Naive B cell (primary cell): ENCODE measurements at regions not wholly inside any gene's neighbourhood (a gene's known extent, or its start where the extent isn't known, plus 50 kb on each side); places are given as distances from the start of the nearest gene placed in this dataset.

ENCODE experiments used
- ATAC-seq, 2 donors: fragments of 150-1000 bp; cut with Tn5 transposase; 2 replicates each; pipeline ENCODE4 v1.10.0; 2021; ENCODE audit warnings: low read depth in 2 of 2, mild to moderate bottlenecking in 2 of 2, moderate library complexity in 2 of 2
- DNase-seq: peaks from one replicate; pipeline ENCODE4 v3.0.0; 2022
- H3K27ac Mint-ChIP-seq, 6 donors: one replicate each; pipeline ENCODE4 v1.8.0; 2020 to 2022; ENCODE audit warnings: mild to moderate bottlenecking in 6 of 6, mixed read lengths in 6 of 6, moderate library complexity in 5 of 6, inconsistent platforms in 2 of 6
- H3K27me3 Mint-ChIP-seq, 3 donors: one replicate each; pipeline ENCODE4 v1.8.0; 2021 to 2022; ENCODE audit warnings: mixed read lengths in 3 of 3, mild to moderate bottlenecking in 1 of 3
- H3K36me3 Mint-ChIP-seq, 2 donors: one replicate each; pipeline ENCODE4 v1.8.0; 2020 to 2022; ENCODE audit warnings: mixed read lengths in 2 of 2, inconsistent platforms in 1 of 2, mild to moderate bottlenecking in 1 of 2
- H3K4me1 Mint-ChIP-seq, 3 donors: one replicate each; pipeline ENCODE4 v1.8.0; 2020 to 2022; ENCODE audit warnings: mixed read lengths in 3 of 3, inconsistent platforms in 1 of 3, mild to moderate bottlenecking in 1 of 3, moderate library complexity in 1 of 3
- H3K4me3 Mint-ChIP-seq, 8 donors: one replicate each; pipeline ENCODE4 v1.8.0; 2020 to 2022; ENCODE audit warnings: mild to moderate bottlenecking in 8 of 8, mixed read lengths in 8 of 8, moderate library complexity in 8 of 8, inconsistent platforms in 2 of 8
- H3K9me3 Mint-ChIP-seq, 7 donors: one replicate each; pipeline ENCODE4 v1.8.0; 2020 to 2022; ENCODE audit warnings: mixed read lengths in 7 of 7, mild to moderate bottlenecking in 5 of 7, inconsistent platforms in 2 of 7, moderate library complexity in 1 of 7

DNA sequence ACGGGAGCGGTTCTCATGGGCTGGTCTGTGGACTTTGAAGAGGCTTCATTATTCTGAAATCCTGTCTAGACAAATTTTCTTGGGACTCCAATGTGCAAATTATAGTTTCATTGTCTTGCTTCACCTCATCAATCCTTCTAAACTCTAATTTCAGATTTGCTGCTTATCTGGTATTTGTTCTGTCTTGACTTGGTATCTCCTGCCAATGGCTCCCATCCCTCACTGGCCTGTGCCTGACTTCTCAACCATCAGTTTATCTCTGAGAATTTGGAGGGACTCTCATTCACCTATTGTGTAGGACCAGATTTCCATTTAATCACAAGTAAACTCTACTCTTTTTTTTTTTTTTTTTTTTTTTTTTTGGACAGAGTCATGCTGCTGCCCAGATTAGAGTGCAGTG lies 960.2 kb upstream of the NR2F2 start:
- Mint-ChIP-seq H3K4me1 (no peaks in the 10 kb centered on the region), H3K27me3 (no peaks in the 10 kb centered on the region), H3K36me3 (no peaks in the 10 kb centered on the region), H3K9me3 (peaks cover 0 to 7% (median 0%) of the 10 kb centered on the region in 7 donors), H3K27ac (no peak overlapping the region), H3K4me3 (no peak overlapping the region)
- DNase-seq: no peak
- ATAC-seq: no peak

DNA sequence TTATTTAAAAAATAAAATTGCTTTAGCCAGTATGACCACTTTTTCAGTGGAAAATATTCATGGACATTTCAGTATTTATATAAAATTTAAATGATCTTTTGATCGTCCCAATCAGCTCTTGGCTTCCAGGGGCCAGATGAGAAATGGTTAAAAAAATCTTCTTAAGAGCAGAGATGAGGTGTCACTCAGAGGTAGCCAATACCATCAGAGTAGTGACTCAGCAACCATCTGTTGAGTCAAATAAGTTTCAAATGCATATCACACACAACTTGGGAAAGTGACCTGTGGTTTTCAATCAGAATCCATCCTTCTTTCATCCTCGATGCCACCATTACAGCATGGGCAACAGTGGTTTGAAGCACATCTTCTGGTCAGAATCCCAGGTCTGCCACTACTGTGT lies 958.8 kb upstream of the NR2F2 start:
- H3K4me3 Mint-ChIP-seq: no peak overlapping the region
- H3K9me3 Mint-ChIP-seq: peaks cover 0 to 8% (median 0%) of the 10 kb centered on the region in 7 donors
- H3K4me1 Mint-ChIP-seq: no peaks in the 10 kb centered on the region
- ATAC-seq (no peak), DNase-seq (no peak)
- no peaks in the 10 kb centered on the region for H3K27me3 Mint-ChIP-seq
- H3K36me3 Mint-ChIP-seq: no peaks in the 10 kb centered on the region
- H3K27ac Mint-ChIP-seq: no peak overlapping the region

DNA sequence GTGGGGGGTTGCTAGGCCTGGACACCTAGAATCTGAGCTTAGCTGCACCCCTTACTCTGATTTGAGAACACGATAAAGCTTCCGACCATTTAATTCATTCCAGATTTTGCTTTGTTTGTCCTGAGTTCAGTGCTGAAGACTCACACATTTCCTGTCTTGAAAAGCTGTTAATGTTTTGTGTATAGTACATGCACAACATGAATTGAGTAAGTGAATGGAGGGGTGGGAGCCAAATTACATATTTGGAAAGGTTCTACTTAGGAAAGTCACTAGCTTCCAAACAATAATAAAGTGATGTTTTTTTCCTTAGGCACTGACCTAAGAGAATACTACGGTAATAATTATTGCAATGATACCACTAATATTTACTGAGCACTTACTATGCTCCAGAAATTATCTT lies 955.2 kb upstream of the NR2F2 start:
- DNase-seq (no peak), ATAC-seq (no peak)
- H3K4me3 Mint-ChIP-seq: no peak overlapping the region
- no peak overlapping the region for H3K27ac Mint-ChIP-seq
- no peaks in the 10 kb centered on the region for H3K27me3 Mint-ChIP-seq
- no peaks in the 10 kb centered on the region for H3K36me3 Mint-ChIP-seq
- H3K4me1 Mint-ChIP-seq: no peaks in the 10 kb centered on the region
- H3K9me3 Mint-ChIP-seq: peaks cover 0 to 4% (median 0%) of the 10 kb centered on the region in 7 donors

DNA sequence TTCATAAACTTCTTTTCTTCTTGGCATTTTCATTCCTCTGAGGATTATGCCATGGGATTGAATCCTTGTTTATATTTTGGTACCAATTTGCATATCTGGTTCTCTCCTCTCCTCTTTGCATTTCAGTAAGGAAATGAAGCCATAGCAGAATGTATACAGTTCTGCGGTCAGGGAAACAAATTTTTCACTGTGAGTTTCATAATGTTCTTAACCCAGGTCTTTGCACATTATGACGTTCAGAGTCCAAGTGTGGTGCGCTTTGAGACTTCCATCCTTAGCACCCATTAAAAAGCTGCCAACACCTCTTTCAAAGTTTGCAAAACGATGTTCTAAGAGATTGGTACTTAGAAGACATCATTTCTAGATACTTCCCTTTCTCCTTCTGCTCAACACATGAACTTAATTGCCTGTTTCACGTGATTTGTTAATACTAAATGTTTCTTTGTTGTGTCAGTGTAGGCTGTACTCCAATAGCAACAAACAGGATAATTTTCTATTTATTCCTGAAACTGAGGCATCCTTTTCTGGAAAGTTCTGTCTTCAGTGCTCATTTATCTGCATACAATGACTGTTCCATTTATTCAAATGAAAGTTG lies 953.1 kb upstream of the NR2F2 start:
- Mint-ChIP-seq H3K9me3 (peaks cover 0 to 4% (median 0%) of the 10 kb centered on the region in 7 donors), H3K36me3 (no peaks in the 10 kb centered on the region), H3K4me1 (no peaks in the 10 kb centered on the region), H3K4me3 (no peak overlapping the region), H3K27ac (no peak overlapping the region), H3K27me3 (no peaks in the 10 kb centered on the region)
- no peak for ATAC-seq
- DNase-seq: no peak

DNA sequence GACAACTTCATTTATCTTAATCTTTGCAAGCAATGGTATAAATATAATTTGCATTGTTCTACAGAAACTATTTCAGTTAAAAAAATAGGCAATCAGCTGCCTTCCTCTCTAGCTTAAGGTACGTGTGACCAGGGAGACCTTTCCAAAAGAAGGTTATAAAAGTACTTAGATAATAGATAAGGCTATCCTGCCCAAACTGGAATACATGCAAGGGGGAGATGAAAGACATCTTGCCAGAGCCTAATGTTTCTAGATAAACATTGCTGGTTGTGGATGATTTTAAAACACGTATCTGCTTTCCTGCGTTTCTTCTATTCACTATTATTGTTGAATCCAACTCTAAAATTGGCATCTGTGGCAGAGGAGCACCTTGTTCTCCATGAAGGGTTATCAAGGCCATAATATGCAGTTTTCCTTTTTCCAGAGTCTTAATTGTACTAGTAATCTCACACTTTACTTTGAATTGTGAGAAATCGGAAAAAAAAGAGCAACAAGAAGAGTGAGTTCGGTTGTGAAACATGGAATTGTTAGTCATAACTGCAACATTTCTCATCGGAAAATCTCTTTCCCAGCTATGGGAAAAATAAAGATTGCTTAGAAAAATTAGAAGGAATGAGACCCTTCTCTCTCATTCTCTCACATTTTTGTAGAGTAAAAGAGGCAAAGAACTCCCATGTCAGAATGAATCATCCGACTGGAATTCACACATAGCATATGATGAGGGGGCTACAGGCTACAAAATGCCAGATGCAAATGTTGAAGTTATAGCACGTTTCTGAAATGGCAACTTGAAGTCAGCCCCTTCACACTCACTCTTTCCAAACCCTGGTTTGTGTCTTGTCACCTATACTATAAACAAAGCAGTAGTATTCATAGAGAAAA lies 936.1 kb upstream of the NR2F2 start:
- peaks cover 5 to 8% of the 10 kb centered on the region in 2 donors for H3K36me3 Mint-ChIP-seq
- no peak overlapping the region for H3K4me3 Mint-ChIP-seq
- no peaks in the 10 kb centered on the region for H3K4me1 Mint-ChIP-seq
- H3K9me3 Mint-ChIP-seq: peaks cover 5 to 26% (median 6%) of the 10 kb centered on the region in 7 donors
- ATAC-seq (no peak), DNase-seq (no peak)
- H3K27me3 Mint-ChIP-seq: no peaks in the 10 kb centered on the region
- H3K27ac Mint-ChIP-seq: no peak overlapping the region

DNA sequence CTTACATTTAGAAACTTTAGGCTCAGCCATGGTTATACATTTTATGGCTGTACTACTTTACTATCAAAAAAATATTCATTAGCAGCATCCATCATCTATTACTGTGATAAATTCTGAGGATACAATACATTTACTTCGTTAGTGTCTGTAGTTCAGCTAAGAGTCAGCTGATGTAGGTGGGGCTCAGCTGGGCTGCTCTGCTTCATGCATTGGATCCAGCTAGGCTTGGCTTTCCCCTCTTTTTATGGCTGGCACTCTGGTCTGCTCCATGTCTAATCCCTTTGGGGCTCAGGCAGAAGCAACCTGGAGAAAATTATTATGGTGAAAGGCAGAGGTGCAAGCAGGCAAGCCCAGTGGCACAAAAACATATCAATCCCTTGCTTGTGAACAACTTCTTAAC lies 930.1 kb upstream of the NR2F2 start:
- H3K9me3 Mint-ChIP-seq: peaks cover 0 to 5% (median 0%) of the 10 kb centered on the region in 7 donors
- no peaks in the 10 kb centered on the region for H3K4me1 Mint-ChIP-seq
- no peak overlapping the region for H3K4me3 Mint-ChIP-seq
- ATAC-seq (no peak), DNase-seq (no peak)
- H3K36me3 Mint-ChIP-seq: no peaks in the 10 kb centered on the region
- H3K27me3 Mint-ChIP-seq: no peaks in the 10 kb centered on the region
- H3K27ac Mint-ChIP-seq: no peak overlapping the region

DNA sequence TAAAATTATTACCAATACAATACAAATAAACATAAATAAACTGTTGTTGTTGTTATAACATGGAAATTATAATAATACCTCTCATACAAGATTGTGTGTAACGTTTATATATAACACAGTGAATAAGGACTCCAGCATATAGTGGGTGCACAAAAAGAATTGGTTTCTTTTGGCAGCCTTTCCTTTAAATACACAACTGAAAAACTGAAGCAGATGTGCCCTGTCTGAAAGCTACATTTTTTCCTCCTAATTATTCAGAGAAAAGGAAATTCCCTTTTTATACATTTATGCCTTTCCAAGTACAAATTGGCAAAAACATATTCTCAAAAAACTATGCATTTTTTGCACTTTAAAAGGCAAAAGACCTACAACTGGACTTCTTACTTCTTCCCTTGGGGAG lies 928.9 kb upstream of the NR2F2 start:
- no peaks in the 10 kb centered on the region for H3K27me3 Mint-ChIP-seq
- no peaks in the 10 kb centered on the region for H3K4me1 Mint-ChIP-seq
- H3K4me3 Mint-ChIP-seq: no peak overlapping the region
- DNase-seq (no peak), ATAC-seq (no peak)
- H3K27ac Mint-ChIP-seq: no peak overlapping the region
- peaks cover 0 to 5% (median 0%) of the 10 kb centered on the region in 7 donors for H3K9me3 Mint-ChIP-seq
- no peaks in the 10 kb centered on the region for H3K36me3 Mint-ChIP-seq

DNA sequence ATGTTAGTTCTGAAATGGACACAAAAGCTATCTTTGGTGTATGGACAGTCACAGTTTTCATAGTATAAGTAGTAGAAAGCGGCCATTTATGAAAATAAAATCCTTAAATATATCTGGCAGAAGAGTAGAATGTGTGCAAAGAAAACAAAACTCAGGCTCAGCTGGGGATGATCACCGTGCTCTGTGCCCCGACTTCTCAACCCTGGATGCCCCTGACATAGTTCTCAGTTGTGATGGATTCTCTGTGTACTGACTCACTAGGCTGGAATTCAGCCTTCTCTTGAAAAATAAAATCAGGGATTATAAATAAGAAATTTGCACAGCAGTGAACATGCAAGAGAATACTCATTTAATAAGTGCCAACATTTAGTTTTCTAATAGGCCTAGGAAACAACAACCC lies 925.1 kb upstream of the NR2F2 start:
- Mint-ChIP-seq H3K4me3 (no peak overlapping the region), H3K4me1 (no peaks in the 10 kb centered on the region), H3K27ac (no peak overlapping the region), H3K36me3 (no peaks in the 10 kb centered on the region), H3K27me3 (no peaks in the 10 kb centered on the region), H3K9me3 (peaks cover 0 to 2% (median 0%) of the 10 kb centered on the region in 7 donors)
- DNase-seq (no peak), ATAC-seq (no peak)

DNA sequence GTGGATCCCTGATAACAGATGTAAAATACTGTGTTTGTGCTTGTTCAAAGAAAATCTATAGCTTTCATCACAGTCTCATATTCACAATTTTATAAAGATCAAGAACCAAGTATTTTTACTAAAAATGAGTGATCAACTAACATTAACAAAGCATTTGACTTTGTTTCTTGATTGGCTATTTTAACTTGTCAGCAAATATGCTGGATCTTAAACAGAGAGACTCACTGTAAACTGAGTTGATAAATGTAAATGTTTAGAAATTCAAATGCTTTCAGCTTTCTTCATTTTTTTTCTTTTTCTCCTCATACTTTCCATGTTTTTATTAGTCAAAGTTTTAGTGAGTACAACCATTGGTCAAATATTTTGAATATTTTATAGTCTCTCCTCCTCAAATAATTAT lies 923.0 kb upstream of the NR2F2 start:
- ATAC-seq (no peak), DNase-seq (no peak)
- Mint-ChIP-seq H3K4me1 (no peaks in the 10 kb centered on the region), H3K36me3 (no peaks in the 10 kb centered on the region), H3K4me3 (no peak overlapping the region), H3K9me3 (peaks cover 0 to 8% (median 0%) of the 10 kb centered on the region in 7 donors), H3K27ac (no peak overlapping the region), H3K27me3 (no peaks in the 10 kb centered on the region)

DNA sequence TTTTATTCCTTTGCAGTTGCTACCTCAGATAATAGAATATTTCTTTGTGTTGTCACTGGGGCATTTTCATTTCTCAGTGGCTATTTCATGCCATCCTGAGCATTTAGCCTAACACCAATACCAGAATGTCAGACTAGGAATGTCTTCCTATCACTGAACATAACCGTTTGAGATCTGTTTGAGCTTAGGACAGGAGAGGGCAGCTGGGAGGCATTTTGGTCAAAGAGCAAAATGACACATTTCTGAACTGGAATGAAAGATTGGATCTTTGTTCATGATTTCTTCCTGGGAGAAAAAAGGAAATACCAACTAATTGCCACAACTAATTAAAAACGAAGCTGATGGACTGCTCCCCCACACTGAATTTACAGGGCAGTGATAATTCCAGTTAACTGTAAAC lies 921.3 kb upstream of the NR2F2 start:
- H3K27ac Mint-ChIP-seq: no peak overlapping the region

DNA sequence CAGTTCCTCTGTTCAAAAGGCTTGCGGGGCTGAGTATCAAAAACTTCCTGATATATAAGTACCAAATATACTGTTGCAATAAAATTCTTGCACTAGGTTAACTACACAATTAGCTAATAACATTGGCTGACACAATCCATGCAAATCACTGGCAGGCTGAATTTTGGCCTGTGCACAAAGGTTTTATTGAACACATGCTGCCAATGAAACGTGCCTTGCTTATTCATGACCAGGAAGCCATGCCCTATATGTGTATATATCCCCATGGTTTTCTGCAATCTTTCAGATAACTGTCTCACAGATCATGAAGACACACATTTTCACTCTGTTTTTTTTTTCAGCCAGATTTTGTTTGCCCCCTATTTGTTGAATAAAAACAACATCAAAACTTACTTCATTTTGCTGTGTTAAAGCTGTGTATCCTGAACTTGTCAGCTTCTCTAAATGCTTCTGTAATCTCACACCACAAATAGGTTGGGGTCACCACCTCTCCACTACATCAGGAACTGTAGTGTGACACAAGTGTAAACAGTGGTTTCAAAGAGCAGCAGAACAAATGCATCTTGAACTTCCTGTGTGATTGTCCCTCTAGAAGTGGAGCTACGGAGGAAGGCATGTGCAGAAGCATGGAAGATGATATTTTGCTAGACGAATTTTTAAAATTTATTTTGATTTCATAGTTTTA lies 920.7 kb upstream of the NR2F2 start:
- Mint-ChIP-seq H3K9me3 (peaks cover 0 to 8% (median 2%) of the 10 kb centered on the region in 7 donors), H3K27me3 (no peaks in the 10 kb centered on the region), H3K27ac (no peak overlapping the region), H3K4me1 (no peaks in the 10 kb centered on the region), H3K4me3 (no peak overlapping the region), H3K36me3 (no peaks in the 10 kb centered on the region)
- ATAC-seq (no peak), DNase-seq (no peak)

More for the DNA sequence above, 921.3 kb upstream of the NR2F2 start:
- no peak overlapping the region for H3K4me3 Mint-ChIP-seq
- H3K9me3 Mint-ChIP-seq: peaks cover 0 to 8% (median 2%) of the 10 kb centered on the region in 7 donors
- no peaks in the 10 kb centered on the region for H3K4me1 Mint-ChIP-seq
- H3K27me3 Mint-ChIP-seq: no peaks in the 10 kb centered on the region
- H3K36me3 Mint-ChIP-seq: no peaks in the 10 kb centered on the region
- no peak for ATAC-seq
- DNase-seq: no peak

DNA sequence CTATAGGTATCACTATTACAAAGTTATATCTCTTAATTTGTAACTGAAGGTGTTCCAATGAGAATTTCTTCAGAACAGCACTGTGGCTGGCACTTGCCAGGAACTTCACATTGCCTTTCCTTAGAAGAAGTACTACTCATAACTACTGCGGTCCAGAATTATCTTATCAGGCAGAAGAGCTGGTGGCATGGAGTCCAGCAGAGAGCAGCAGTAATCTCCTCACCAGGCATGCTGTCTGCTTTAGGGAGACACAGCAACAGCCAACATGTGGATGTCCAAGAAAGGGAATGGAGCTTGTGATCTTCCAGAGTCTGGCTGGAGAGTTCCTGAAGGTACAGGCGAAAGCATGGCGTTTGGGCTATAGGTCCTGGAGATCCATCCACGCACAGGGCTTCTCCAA lies 919.7 kb upstream of the NR2F2 start:
- no peaks in the 10 kb centered on the region for H3K4me1 Mint-ChIP-seq
- ATAC-seq (no peak), DNase-seq (no peak)
- no peak overlapping the region for H3K4me3 Mint-ChIP-seq
- H3K9me3 Mint-ChIP-seq: peaks cover 0 to 8% (median 2%) of the 10 kb centered on the region in 7 donors
- no peak overlapping the region for H3K27ac Mint-ChIP-seq
- no peaks in the 10 kb centered on the region for H3K36me3 Mint-ChIP-seq
- H3K27me3 Mint-ChIP-seq: no peaks in the 10 kb centered on the region

DNA sequence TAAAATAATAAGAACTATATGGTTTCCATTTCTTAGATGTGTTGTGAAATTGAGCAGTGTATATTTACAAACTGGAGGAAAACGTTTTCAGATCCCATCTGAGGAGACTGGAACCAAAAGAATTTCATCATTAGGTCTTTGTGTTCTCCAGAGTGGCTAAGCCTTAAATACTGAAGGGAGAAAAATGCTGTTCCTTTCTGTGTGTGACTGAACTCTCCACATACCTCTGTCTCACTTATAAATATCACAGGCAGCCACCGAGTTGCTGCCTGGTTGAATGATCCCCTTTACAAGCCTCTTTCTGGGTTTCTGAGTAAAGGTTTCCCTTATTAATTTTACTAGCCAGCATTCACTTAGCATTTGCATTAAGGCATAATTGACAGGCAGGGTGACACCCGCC lies 913.9 kb upstream of the NR2F2 start:
- Mint-ChIP-seq H3K9me3 (peaks cover under 1 to 17% (median 3%) of the 10 kb centered on the region in 7 donors), H3K36me3 (no peaks in the 10 kb centered on the region), H3K27me3 (no peaks in the 10 kb centered on the region), H3K4me3 (no peak overlapping the region), H3K27ac (no peak overlapping the region), H3K4me1 (no peaks in the 10 kb centered on the region)
- no peak for ATAC-seq
- no peak for DNase-seq

DNA sequence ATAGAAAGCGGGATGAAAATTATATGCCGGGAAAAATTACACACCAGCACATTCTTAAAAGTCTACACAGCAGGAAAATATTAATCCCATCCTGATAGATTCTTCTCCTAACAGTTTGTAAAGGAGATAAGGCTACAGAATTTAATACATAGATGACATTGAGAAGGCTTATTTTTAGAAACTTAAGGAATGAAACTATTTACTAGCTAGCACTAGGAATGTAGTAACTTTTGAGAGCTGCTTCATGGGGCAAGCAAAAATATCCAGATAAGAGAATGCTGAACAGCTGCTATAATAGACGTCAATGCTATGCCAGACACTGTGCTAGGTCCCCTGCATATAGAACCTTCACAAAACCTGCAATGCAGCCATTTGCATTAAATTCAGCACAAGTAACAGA lies 912.7 kb upstream of the NR2F2 start:
- Mint-ChIP-seq H3K27me3 (no peaks in the 10 kb centered on the region), H3K4me3 (no peak overlapping the region), H3K36me3 (no peaks in the 10 kb centered on the region), H3K27ac (no peak overlapping the region), H3K9me3 (peaks cover 3 to 20% (median 8%) of the 10 kb centered on the region in 7 donors), H3K4me1 (no peaks in the 10 kb centered on the region)
- ATAC-seq (no peak), DNase-seq (no peak)
